DOHH2 (cell line): ENCODE measurements at regions not wholly inside any gene's neighbourhood (a gene's known extent, or its start where the extent isn't known, plus 50 kb on each side); places are given as distances from the start of the nearest gene placed in this dataset.

ENCODE experiments used
- CTCF ChIP-seq: fragments of 200-600 bp; sonication (generic); IDR thresholded peaks from one replicate; pipeline ENCODE4 v1.5.1; 2014; ENCODE audit warnings: antibody characterized with exemption, mild to moderate bottlenecking, low read depth, low read length; ENCODE audit not compliant: poor library complexity, severe bottlenecking
- EZH2phosphoT487 ChIP-seq: fragments of 200-600 bp; sonication (generic); IDR thresholded peaks from 2 replicates; pipeline ENCODE4 v1.6.1; 2017; ENCODE audit warnings: borderline replicate concordance, mild to moderate bottlenecking, antibody characterized with exemption, low read length, moderate library complexity, mixed read lengths

DNA sequence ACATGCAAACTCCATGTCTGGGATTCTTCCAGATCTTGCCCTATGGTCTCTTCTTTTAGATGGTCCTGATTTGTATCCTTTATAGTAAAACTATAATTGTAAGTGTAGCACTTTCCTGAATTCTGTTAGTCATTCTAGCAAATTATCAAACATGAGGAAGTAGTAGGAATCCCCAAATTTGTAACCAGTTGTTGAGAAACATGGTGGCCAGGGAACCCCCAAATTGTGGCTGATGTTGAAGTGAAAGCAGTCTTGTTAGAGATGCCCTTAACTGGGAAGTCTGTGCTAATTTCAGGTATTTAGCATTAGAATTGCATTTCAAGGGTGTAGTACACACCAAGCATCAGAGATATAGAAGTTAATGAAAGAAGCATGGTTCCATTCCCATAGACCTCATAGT lies 180.4 kb upstream of the STT3B start:
- TF ChIP-seq CTCF = no peak
- TF ChIP-seq EZH2phosphoT487 = no peak
